ENCODE measurements at regions not wholly inside any gene's neighbourhood (a gene's known extent, or its start where the extent isn't known, plus 50 kb on each side); places are given as distances from the start of the nearest gene placed in this dataset.

- no peak for DNase-seq
Observed at GRCh38 chr6:113488812-113489685, 368.1 kb upstream of the MARCKS start.

- no peak for DNase-seq
Observed at GRCh38 chr6:113489952-113490746, 367.0 kb upstream of the MARCKS start.

DNA sequence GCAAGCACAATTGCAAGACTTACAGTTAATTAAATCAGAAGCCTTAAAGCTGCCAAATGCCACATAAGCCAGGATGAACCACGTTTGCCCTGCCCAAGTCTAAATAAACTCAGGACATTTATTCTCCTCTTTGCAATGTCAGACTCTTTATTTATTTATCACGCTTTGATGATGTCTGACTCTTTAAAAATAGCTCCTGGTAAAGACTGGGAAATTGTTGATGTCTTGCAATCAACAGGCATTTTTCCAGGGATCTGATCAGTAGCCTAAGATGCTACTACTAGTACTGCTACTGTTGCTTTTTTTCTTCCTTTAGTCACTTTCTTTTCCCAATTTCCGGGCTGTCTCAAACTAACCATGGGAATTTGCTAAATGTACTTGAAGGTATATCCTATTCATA, 365.8 kb upstream of the MARCKS start:
- DNase-seq: no peak

- no peak for DNase-seq
Observed at GRCh38 chr6:113493991-113494390, 363.2 kb upstream of the MARCKS start.

DNA sequence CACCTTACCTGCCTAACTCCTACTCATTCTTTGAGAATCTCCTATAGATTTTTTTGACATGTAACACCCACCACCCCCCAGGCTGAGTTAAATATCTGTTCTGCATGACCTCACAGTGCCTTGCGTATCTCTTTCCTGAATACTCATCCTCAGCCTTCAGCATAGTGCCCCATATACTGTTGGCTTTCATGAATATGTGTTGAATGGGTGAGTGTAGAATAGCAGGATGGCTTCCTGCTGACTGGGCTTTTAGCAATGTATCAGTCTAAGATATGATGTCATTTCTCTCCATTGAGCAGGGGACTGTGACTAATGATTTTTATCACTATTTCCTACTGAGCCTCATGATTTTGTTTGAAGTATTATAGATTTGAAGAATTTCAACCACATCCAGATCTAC, 361.6 kb upstream of the MARCKS start:
- no peak for DNase-seq

- DNase-seq: no peak
Observed at GRCh38 chr6:113496166-113496565, 361.0 kb upstream of the MARCKS start.

DNA sequence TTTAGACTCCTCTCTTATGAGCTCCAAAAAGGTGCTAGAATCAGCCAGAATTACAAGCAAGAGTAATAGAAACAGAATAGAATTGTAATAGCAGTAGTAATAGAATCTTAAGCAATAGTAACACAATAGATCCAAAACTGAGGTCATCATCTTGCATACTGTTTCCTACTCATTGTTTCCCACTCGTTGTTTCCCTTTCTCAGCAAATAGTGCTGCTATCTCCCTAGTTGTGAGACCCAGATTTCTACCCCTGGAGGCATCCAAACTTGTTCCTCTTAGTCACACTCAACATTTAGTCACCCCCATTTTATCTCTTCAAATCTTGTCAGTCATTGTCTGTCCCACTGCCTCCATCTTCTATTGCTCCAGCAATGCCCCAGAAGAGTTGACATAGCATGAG, 356.9 kb upstream of the MARCKS start:
- no peak for DNase-seq

DNA sequence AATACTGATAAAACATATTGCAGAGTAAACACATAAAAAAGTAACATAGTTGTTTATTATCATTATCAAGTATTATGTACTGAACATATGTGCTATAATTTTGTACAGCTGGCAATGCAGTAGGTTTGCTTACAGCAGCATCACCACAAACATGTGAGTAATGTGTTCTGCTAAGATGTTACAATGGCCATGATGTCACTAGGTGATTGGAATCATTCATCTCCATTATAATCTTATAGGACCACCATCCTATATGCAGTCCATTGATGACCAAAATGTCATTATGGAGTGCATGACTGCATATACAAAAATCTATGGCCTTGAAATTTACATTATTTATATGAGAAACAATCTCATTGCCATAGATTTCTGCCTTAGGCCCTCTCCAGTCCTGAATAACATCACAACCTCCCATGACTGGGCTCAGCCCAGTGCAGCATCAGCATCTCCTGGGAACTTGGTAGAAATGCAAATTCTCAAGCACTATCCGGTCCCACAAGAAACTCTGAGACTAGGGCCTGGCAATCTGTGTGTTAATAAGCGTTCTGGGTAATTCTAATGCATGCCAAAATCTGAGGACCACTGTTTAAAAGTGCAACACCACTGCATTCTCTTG, 352.0 kb upstream of the MARCKS start:
- DNase-seq: no peak

DNA sequence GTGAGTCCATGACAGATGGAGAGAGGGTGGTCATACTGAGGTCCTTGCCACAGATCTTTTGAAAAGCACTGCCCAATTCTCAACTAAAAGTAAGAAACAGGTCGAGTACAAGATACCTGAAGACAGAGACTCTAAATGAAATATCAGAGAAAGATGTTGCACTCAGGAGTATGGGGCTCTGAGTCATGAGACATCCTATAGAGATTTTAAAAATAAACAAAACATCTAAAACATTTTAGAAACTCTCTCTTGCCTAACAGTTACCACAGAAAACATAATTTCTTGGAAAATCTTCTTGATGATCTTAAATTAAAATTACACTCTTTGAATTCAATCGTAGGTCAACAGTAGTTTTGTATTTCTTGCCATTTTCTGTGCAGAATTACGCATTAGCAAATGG, 348.9 kb upstream of the MARCKS start:
- no peak for DNase-seq

DNA sequence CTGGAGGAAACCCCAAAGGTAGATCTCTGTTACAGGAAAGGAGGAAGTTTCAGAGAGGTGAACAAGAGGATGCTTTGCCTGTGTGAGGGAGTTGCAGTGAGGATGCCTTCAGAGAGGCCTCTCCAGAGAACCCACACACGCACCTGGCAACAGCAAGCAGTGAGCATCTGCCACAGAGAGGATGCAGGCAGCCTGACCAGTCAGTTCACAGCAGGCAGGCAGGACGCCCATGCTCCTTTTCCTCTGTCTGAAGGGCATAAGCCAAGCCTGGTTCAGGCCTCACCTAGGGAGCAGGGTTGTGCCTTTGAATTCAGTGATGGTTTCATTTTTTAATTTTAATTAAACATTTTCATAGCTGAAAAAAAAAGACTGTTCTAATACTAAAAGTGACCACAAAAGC, 346.0 kb upstream of the MARCKS start:
- DNase-seq: no peak

GRCh38 chr6:113512576-113512975, 344.6 kb upstream of the MARCKS start:
- DNase-seq: no peak

- no peak for DNase-seq
Observed at GRCh38 chr6:113513086-113513485, 344.1 kb upstream of the MARCKS start.

- DNase-seq: no peak
Observed at GRCh38 chr6:113522376-113522775, 334.8 kb upstream of the MARCKS start.

GRCh38 chr6:113524826-113525225, 332.3 kb upstream of the MARCKS start:
- no peak for DNase-seq

DNA sequence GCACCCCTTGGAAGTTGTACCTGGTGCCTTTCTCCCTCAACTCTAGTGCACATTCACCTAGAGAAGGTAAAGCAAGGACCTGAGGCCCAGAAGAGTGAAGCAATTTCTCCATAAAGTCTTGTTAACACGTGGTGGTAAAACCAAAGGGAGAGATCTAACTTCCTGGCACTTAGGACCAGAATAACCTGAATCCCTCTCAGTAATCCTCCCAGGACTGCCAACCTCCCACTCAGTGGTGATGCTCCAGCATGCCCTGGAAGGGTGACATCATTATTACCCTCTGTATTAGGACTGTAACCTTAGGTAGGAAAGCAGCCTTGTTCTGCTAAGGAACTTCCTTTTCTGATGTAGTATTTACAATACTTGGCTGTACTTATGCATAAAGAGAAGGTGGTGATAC, 330.6 kb upstream of the MARCKS start:
- DNase-seq: no peak

DNA sequence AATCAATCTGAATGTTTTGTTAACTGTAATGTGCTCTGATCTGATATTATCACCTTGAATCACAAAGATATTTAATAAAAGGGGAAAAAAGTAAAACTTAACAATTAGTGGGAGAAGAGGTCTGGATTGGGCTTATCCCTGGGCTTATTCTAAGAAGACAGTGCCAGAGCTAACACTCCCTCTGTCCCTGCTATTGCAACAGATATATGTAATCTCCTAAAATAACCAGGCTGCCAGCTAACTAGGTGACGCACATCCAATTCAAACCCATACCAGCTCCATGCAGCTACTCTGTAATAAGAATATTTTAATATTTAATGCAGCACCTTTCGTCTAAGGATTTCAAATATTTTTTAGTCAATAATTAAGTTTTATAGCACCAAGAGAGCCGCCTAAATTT, 330.1 kb upstream of the MARCKS start:
- DNase-seq: no peak

DNA sequence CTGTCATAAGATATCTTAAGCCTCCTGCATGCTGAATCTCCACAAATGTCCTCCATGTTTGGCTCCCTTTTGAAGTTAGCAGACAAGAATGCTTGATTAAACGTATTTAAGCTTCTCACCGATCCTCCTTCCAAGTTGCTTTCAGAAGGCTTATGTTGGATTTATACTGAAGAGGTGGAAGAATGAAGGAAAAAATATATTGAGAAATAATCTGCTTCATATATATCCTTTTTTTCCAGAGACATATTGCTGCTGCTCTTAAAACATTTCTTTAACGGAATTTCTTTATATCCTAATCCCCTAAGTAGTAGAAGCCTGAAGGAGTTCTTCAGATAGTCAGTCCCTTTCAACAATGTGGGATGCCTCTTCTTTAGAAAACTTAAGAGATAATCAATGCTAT, 329.0 kb upstream of the MARCKS start:
- DNase-seq: no peak

- no peak for DNase-seq
Observed at GRCh38 chr6:113529196-113529595, 327.9 kb upstream of the MARCKS start.

- DNase-seq: no peak
Observed at GRCh38 chr6:113529879-113530278, 327.3 kb upstream of the MARCKS start.

DNA sequence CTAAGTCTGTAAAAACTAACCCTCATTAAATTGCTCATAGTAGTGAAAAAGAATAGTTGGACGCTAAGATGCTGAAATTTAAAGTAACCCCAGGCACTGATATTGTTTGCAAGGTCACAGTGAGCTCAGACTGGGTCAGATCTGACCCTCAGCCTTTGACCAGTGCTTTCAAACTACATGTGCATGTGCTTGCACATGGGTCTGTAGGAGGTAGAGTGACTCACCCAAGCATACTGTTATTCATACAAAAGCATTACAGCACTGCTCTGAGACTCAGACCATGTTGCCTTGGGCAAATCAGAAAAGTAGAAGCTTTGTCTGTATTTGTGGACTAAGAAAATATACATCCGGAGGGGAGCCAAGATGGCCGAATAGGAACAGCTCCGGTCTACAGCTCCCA, 326.4 kb upstream of the MARCKS start:
- no peak for DNase-seq

DNA sequence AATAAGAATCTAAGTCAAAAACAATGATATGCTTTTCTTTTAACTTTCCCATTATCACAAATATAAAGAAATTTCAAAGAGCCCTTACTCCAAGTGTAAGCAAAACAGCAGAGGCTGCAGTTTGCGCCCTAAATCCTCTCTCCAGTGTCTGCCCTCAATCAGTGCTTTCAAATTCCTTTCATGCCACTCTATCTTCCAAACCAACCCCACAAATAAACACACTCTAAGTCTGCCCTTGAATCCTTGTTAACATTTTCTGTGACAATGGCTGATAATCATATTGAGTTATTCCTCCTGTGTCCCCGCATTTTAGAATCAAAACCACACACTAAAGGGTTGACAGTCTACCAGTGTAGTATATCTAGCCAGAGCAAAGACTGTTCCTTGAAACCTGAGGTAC, 317.9 kb upstream of the MARCKS start:
- no peak for DNase-seq

DNA sequence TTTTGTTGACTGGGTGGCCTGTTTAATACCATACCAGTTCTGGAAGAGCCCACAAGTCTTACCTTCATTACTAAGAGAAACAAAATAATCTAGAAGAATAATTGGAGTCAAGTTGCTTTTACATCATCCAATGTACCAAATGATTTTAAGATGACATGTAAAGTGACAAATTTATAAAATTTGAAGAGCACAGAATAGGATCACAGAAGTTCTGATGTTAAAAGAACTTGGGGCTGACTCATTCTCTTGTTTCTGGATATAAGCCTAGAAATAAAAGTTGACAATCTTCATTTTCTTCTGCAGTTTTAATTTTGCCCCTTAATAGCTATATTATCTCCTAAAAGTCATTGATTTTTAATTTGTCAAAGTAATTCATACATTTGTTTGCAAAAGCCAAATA, 317.5 kb upstream of the MARCKS start:
- DNase-seq: no peak

DNA sequence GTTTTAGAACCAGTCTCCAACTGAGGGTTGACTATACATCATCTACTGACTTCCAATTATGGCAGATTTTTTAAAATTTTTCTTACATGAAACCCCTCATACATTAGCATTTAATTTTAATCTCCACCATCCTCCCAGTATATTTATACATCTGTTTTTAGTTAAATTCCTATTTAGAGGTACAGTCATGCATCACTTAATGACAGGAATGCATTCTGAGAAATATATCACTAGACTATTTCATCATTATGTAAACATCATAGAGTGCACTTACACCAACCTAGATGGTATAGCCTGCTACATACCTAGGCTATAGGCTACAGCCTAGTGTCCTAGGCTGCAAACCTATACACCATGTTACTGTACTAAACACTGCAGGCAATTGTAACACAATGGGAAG, 316.7 kb upstream of the MARCKS start:
- DNase-seq: no peak

- no peak for DNase-seq
Observed at GRCh38 chr6:113551168-113551567, 306.0 kb upstream of the MARCKS start.
